Spleen (tissue), 7 donors: ENCODE measurements at regions not wholly inside any gene's neighbourhood (a gene's known extent, or its start where the extent isn't known, plus 50 kb on each side); places are given as distances from the start of the nearest gene placed in this dataset.

Source experiments
- POLR2A ChIP-seq, 3 donors: fragments of 450-650 bp; IDR thresholded peaks; one replicate each; pipeline ENCODE4 v1.5.1; 2017; ENCODE audit warnings: antibody characterized with exemption in 3 of 3, mild to moderate bottlenecking in 1 of 3
- TF ChIP-seq, protein P1 (sequence below), 11 experiments: fragments of 200-600 bp in 7 of 11; fragments of 450-650 bp in 4 of 11; sonication (generic) in 4 of 11; IDR thresholded peaks in 8 of 11; conservative IDR thresholded peaks in 3 of 11; 1 replicate in 7 of 11; 2 replicates in 4 of 11; pipeline versions ENCODE4 v1.4.0 to v1.8.0; 2016 to 2021; ENCODE audit warnings: antibody characterized with exemption in 11 of 11, inconsistent platforms in 4 of 11, mild to moderate bottlenecking in 1 of 11
- donor health status: DM: no; HTN: no; CAD: no; lungs with moderate emphysema.
- donor health status: DM: no; HTN: no; CAD: no.
- donor health status: DM: no; HTN: no; CAD: no.

DNA sequence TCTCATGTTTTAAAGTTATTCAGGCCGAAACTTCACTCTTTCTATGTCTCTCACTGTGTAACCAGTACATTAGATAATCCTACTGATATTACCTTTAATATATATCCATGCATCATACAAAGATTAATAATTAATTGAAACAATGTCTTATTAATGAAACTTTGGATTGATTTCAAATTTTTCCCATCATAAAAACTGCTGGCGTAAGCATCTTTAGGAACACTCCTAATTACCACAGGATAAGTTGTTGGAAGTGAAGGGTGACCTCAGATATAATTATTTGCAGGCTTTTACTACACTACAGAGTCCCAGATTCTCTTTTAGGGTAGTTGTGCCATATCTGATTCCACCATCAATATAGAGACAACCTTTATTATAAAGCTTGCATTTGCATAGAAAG, 181.3 kb upstream of the SFRP2 start:
- TF ChIP-seq POLR2A (IDR thresholded peaks at IDR 0.05), result no peak
- TF ChIP-seq, protein P1, sequence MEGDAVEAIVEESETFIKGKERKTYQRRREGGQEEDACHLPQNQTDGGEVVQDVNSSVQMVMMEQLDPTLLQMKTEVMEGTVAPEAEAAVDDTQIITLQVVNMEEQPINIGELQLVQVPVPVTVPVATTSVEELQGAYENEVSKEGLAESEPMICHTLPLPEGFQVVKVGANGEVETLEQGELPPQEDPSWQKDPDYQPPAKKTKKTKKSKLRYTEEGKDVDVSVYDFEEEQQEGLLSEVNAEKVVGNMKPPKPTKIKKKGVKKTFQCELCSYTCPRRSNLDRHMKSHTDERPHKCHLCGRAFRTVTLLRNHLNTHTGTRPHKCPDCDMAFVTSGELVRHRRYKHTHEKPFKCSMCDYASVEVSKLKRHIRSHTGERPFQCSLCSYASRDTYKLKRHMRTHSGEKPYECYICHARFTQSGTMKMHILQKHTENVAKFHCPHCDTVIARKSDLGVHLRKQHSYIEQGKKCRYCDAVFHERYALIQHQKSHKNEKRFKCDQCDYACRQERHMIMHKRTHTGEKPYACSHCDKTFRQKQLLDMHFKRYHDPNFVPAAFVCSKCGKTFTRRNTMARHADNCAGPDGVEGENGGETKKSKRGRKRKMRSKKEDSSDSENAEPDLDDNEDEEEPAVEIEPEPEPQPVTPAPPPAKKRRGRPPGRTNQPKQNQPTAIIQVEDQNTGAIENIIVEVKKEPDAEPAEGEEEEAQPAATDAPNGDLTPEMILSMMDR (IDR thresholded peaks at IDR 0.05 in 8 of 11, conservative IDR thresholded peaks at IDR 0.05 in 3 of 11), result no peak
